ENCODE measurements at regions not wholly inside any gene's neighbourhood (a gene's known extent, or its start where the extent isn't known, plus 50 kb on each side); places are given as distances from the start of the nearest gene placed in this dataset.

DNA sequence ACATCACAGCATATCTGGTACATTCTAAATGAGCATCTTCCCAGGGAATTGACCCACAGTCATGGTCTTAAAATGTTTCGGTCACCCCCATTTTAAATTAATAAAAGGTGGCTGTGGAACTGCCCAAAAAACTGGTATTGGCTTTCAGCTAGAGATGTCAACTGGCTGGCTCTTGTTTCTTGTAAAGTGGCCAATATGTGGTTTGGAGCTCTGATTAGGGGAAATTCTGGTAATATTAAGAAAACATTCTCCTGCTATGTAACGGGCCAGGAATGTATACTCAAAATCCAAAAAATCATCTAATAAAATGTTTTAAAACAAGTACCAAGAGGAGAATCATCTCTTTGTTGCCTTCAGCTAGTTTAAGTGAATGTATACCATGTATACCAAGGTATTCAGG is 62.0 kb upstream of the VCX2 start:
- TF ChIP-seq, protein P1, sequence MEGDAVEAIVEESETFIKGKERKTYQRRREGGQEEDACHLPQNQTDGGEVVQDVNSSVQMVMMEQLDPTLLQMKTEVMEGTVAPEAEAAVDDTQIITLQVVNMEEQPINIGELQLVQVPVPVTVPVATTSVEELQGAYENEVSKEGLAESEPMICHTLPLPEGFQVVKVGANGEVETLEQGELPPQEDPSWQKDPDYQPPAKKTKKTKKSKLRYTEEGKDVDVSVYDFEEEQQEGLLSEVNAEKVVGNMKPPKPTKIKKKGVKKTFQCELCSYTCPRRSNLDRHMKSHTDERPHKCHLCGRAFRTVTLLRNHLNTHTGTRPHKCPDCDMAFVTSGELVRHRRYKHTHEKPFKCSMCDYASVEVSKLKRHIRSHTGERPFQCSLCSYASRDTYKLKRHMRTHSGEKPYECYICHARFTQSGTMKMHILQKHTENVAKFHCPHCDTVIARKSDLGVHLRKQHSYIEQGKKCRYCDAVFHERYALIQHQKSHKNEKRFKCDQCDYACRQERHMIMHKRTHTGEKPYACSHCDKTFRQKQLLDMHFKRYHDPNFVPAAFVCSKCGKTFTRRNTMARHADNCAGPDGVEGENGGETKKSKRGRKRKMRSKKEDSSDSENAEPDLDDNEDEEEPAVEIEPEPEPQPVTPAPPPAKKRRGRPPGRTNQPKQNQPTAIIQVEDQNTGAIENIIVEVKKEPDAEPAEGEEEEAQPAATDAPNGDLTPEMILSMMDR (conservative IDR thresholded peaks at IDR 0.05; ENCODE audit: low read length): no peak
- TF ChIP-seq EZH2phosphoT487 (IDR thresholded peaks at IDR 0.05; ENCODE audit: borderline replicate concordance): no peak

All from Loucy (cell line).